OCI-LY1 (cell line): ENCODE measurements at regions not wholly inside any gene's neighbourhood (a gene's known extent, or its start where the extent isn't known, plus 50 kb on each side); places are given as distances from the start of the nearest gene placed in this dataset.

ENCODE experiments used
- EZH2 ChIP-seq: fragments of 200-600 bp; sonication (generic), shearing (Covaris generic); IDR thresholded peaks from 2 replicates; pipeline ENCODE4 v1.8.0; 2017; ENCODE audit warnings: borderline replicate concordance, mixed run types, mild to moderate bottlenecking, antibody characterized with exemption, low read length, moderate library complexity, mixed read lengths
- TF ChIP-seq, protein P1 (sequence below): fragments of 200-600 bp; sonication (generic), shearing (Covaris generic); IDR thresholded peaks from 2 replicates; pipeline ENCODE4 v1.5.1; 2017; ENCODE audit warnings: mild to moderate bottlenecking, antibody characterized with exemption, low read length, moderate library complexity, mixed read lengths

DNA sequence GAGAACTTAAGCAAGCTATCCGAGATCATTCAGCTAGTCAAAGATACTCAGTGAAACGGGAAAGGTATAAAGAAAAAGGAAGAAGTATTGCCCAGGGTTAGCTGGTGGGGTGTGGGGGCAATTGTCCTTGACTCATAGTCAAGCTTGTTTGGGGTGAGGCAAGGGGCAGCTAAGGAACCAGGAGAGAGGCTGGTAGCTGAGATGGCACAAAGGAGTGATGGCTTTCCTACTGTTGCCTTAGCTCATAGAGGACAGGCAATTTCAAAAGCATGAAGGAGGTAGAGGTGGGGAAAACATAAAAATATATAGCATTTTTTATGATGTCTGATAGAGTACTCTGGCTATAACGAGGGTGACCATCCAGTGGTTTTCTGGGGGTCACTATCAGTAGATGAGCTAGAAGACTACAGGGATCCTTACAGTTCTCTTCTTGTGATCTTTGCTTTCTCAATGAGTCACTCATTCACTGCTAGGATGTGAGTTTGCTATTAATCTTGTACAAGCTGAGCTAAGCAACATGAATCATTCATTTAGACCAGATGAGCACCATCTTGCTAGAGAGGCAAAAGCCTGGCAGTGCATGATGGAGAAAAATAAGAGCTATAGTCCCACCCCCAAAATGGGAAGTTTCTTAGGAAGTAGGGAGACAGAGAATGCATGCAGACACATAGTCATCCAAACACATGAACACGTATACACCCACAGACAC, 207.1 kb upstream of the PFN2 start:
- TF ChIP-seq, protein P1, sequence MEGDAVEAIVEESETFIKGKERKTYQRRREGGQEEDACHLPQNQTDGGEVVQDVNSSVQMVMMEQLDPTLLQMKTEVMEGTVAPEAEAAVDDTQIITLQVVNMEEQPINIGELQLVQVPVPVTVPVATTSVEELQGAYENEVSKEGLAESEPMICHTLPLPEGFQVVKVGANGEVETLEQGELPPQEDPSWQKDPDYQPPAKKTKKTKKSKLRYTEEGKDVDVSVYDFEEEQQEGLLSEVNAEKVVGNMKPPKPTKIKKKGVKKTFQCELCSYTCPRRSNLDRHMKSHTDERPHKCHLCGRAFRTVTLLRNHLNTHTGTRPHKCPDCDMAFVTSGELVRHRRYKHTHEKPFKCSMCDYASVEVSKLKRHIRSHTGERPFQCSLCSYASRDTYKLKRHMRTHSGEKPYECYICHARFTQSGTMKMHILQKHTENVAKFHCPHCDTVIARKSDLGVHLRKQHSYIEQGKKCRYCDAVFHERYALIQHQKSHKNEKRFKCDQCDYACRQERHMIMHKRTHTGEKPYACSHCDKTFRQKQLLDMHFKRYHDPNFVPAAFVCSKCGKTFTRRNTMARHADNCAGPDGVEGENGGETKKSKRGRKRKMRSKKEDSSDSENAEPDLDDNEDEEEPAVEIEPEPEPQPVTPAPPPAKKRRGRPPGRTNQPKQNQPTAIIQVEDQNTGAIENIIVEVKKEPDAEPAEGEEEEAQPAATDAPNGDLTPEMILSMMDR, result no peak
- TF ChIP-seq EZH2, result no peak
